HepG2 (cell line): ENCODE measurements at regions not wholly inside any gene's neighbourhood (a gene's known extent, or its start where the extent isn't known, plus 50 kb on each side); places are given as distances from the start of the nearest gene placed in this dataset.

Experiments used
- ATAC-seq: fragments of 200-7000 bp; cut with Tn5 transposase; 3 replicates; pipeline ENCODE4 v1.9.1; 2020; ENCODE audit warnings: mild to moderate bottlenecking, moderate library complexity
- BruUV-seq: library from RNA; stranded (reverse); fragments of 400-500 nt; replicated peaks from 2 replicates; lab custom pipeline; 2021; lab: Mats Ljungman, UMichigan
- CTCF ChIA-PET: fragments of 300-600 bp; formaldehyde crosslinking; extraction: SDS; loops from one replicate; lab custom pipeline; 2021; ENCODE audit warnings: low total read pairs, inconsistent platforms, low intra/inter-chr PET ratio; lab: Yijun Ruan, JAX
- POLR2A ChIA-PET: fragments of 350-600 bp; sonication (Branson Sonifier 250); formaldehyde crosslinking; loops from one replicate; lab custom pipeline; 2020; ENCODE audit warnings: antibody characterized with exemption, inconsistent platforms; lab: Yijun Ruan, JAX
- DNase-seq: peaks from one replicate; pipeline ENCODE4 v3.0.0-alpha.2; 2015; ENCODE audit warnings: low spot score
- FAIRE-seq: peaks from 3 replicates; lab custom pipeline; 2011; peaks lifted over from hg19 to GRCh38; lab: Jason Lieb, UNC
- H2AFZ ChIP-seq: one replicate; pipeline ENCODE4 v1.6.1; 2011; ENCODE audit warnings: low read length, inconsistent platforms
- H3K27ac ChIP-seq: fragments of 300-600 bp; 3 replicates; pipeline ENCODE4 v1.8.0; 2011; ENCODE audit warnings: mixed run types, mild to moderate bottlenecking, mixed read lengths, low read length, inconsistent platforms; ENCODE audit not compliant: insufficient read depth; ENCODE audit errors: extremely low read length
- H3K27me3 ChIP-seq, 2 experiments: fragments of 200-600 bp in 1 of 2; 2 replicates in 1 of 2; 3 replicates in 1 of 2; pipeline versions ENCODE4 v1.6.0 to v1.8.0; 2011; ENCODE audit warnings: low read length in 2 of 2, mild to moderate bottlenecking in 2 of 2, moderate library complexity in 2 of 2, inconsistent platforms in 1 of 2; ENCODE audit not compliant: insufficient read depth in 2 of 2, control insufficient read depth in 1 of 2
- H3K36me3 ChIP-seq, 2 experiments: fragments of 200-600 bp in 1 of 2; replicated peaks in 1 of 2; 2 replicates in 1 of 2; 3 replicates in 1 of 2; pipeline versions ENCODE4 v1.5.1 to v1.8.0; 2011; ENCODE audit warnings: low read length in 2 of 2, inconsistent platforms in 1 of 2; ENCODE audit not compliant: insufficient read depth in 2 of 2, control insufficient read depth in 1 of 2
- H3K4me1 ChIP-seq: 2 replicates; pipeline ENCODE4 v1.5.1; 2012; ENCODE audit warnings: low read length, inconsistent platforms; ENCODE audit not compliant: insufficient read depth
- H3K4me2 ChIP-seq: 2 replicates; pipeline ENCODE4 v1.6.0; 2011; ENCODE audit warnings: low read depth, low read length, inconsistent platforms
- H3K4me3 ChIP-seq, 3 experiments: fragments of 200-600 bp in 1 of 3; sonication (generic), shearing (Covaris generic) in 1 of 3; replicated peaks in 1 of 3; 2 replicates each; pipeline ENCODE4 v1.5.1; 2011 to 2016; ENCODE audit warnings: low read length in 3 of 3, inconsistent platforms in 2 of 3, low read depth in 2 of 3, mild to moderate bottlenecking in 2 of 3, control low read depth in 1 of 3, mixed read lengths in 1 of 3; ENCODE audit not compliant: insufficient read depth in 1 of 3
- H3K79me2 ChIP-seq: one replicate; pipeline ENCODE4 v1.6.1; 2011; ENCODE audit warnings: low read length, inconsistent platforms; ENCODE audit not compliant: insufficient read depth
- H3K9ac ChIP-seq: 2 replicates; pipeline ENCODE4 v1.6.0; 2011; ENCODE audit warnings: mild to moderate bottlenecking, low read depth, low read length, inconsistent platforms; ENCODE audit not compliant: insufficient read depth
- H3K9me3 ChIP-seq: 2 replicates; pipeline ENCODE4 v1.5.1; 2012; ENCODE audit warnings: mild to moderate bottlenecking, low read length
- H4K20me1 ChIP-seq: 2 replicates; pipeline ENCODE4 v1.6.0; 2011; ENCODE audit warnings: inconsistent platforms, mild to moderate bottlenecking, low read length, moderate library complexity; ENCODE audit not compliant: insufficient read depth
- NR2C2 ChIP-seq: sonication (generic); formaldehyde crosslinking; IDR thresholded peaks from 2 replicates; pipeline ENCODE4 v1.4.0; 2020; ENCODE audit warnings: missing genetic modification reagents, mild to moderate bottlenecking, moderate library complexity, borderline replicate concordance
- PAWR ChIP-seq: sonication (generic); formaldehyde crosslinking; IDR thresholded peaks from 2 replicates; pipeline ENCODE4 v1.4.0; 2020; ENCODE audit warnings: missing genetic modification reagents, mild to moderate bottlenecking, borderline replicate concordance
- RAD21 ChIP-seq: fragments of 450-650 bp; formaldehyde crosslinking; IDR thresholded peaks from 2 replicates; pipeline ENCODE4 v1.5.0; 2020; ENCODE audit warnings: mild to moderate bottlenecking
- SALL1 ChIP-seq: sonication (generic); formaldehyde crosslinking; IDR thresholded peaks from 2 replicates; pipeline ENCODE4 v1.8.0; 2022; ENCODE audit warnings: mild to moderate bottlenecking, missing genetic modification reagents
- SIX1 ChIP-seq: sonication (generic); formaldehyde crosslinking; IDR thresholded peaks from 2 replicates; pipeline ENCODE4 v1.4.0; 2020; ENCODE audit warnings: missing genetic modification reagents, borderline replicate concordance
- THYN1 ChIP-seq: sonication (generic); formaldehyde crosslinking; IDR thresholded peaks from 2 replicates; pipeline ENCODE4 v1.8.1; 2023; ENCODE audit warnings: low read depth, mild to moderate bottlenecking, moderate library complexity, missing genetic modification reagents, borderline replicate concordance
- ZNF34 ChIP-seq: sonication (generic); formaldehyde crosslinking; IDR thresholded peaks from 2 replicates; pipeline ENCODE4 v1.4.0; 2020; ENCODE audit warnings: mild to moderate bottlenecking, missing genetic modification reagents, borderline replicate concordance
- ZNF746 ChIP-seq: sonication (generic); formaldehyde crosslinking; IDR thresholded peaks from 2 replicates; pipeline ENCODE4 v1.8.0; 2022; ENCODE audit warnings: mild to moderate bottlenecking, missing genetic modification reagents
- WGBS: methylation state at CpG from one replicate; pipeline ENCODE4 v1.1.6; 2017; ENCODE audit warnings: low lambda C conversion rate; 5-methylcytosine and 5-hydroxymethylcytosine counted together
- in situ Hi-C: cut with HindIII; loops from 2 replicates; pipeline ENCODE4 v1.10.0; 2017; ENCODE audit warnings: low pct_unique_long_range_greater_than_20kb; ENCODE audit not compliant: extremely low pct_ligation_motif_present
- intact Hi-C: fragments of 100-400 bp; cut with micrococcal nuclease; formaldehyde crosslinking; loops from one replicate; pipeline ENCODE4 v1.10.0; 2022; ENCODE audit not compliant: unreplicated experiment
- TF ChIP-seq, protein P1 (sequence below): sonication (generic); formaldehyde crosslinking; IDR thresholded peaks from 2 replicates; pipeline ENCODE4 v1.9.0; 2022; ENCODE audit warnings: missing genetic modification reagents, mild to moderate bottlenecking, borderline replicate concordance
- TF ChIP-seq, protein P2 (sequence below): sonication (generic); formaldehyde crosslinking; IDR thresholded peaks from 2 replicates; pipeline ENCODE4 v1.4.0; 2020; ENCODE audit warnings: mild to moderate bottlenecking, missing genetic modification reagents

DNA sequence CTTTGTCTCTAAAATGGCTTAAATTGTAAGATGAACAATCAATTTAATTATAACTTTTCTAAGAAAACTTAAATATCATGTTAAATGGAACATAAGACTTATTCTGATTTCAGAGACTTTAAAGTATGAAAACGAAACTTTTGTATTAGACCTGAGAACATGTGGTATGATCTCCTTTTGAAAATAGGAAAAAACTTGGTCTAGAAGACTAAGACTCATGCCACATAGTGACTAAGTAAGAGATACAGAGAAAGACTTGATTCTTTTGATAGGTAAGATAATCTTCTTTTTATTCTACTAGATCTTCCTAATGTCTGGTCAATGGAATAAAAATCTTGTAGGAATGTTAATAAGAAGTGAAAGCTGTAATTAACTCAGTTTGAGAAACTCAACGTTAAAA lies 326.3 kb upstream of the GRIA3 start:
- CTCF ChIA-PET: no interaction called here
- Histone ChIP-seq H2AFZ (no peak overlapping the region), H3K27me3 (no peaks in the 10 kb centered on the region), H3K36me3 (no peaks in the 10 kb centered on the region)
- POLR2A ChIA-PET: no interaction called here
- no peak for ATAC-seq
- intact Hi-C loops: no loop called here
- 0% methylated on average over 2 of the region's 2 CpGs for WGBS
- no peak for TF ChIP-seq RAD21 (CRISPR knock-in tag)
- TF ChIP-seq SIX1 (CRISPR knock-in tag): no peak
- TF ChIP-seq, protein P1, sequence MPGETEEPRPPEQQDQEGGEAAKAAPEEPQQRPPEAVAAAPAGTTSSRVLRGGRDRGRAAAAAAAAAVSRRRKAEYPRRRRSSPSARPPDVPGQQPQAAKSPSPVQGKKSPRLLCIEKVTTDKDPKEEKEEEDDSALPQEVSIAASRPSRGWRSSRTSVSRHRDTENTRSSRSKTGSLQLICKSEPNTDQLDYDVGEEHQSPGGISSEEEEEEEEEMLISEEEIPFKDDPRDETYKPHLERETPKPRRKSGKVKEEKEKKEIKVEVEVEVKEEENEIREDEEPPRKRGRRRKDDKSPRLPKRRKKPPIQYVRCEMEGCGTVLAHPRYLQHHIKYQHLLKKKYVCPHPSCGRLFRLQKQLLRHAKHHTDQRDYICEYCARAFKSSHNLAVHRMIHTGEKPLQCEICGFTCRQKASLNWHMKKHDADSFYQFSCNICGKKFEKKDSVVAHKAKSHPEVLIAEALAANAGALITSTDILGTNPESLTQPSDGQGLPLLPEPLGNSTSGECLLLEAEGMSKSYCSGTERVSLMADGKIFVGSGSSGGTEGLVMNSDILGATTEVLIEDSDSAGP: no peak
- no peak for TF ChIP-seq ZNF34 (CRISPR knock-in tag)
- TF ChIP-seq SALL1 (CRISPR knock-in tag): no peak
- no peak for TF ChIP-seq ZNF746 (CRISPR knock-in tag)
- TF ChIP-seq NR2C2 (CRISPR knock-in tag): no peak
- TF ChIP-seq, protein P2, sequence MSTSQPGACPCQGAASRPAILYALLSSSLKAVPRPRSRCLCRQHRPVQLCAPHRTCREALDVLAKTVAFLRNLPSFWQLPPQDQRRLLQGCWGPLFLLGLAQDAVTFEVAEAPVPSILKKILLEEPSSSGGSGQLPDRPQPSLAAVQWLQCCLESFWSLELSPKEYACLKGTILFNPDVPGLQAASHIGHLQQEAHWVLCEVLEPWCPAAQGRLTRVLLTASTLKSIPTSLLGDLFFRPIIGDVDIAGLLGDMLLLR (CRISPR knock-in tag): no peak
- TF ChIP-seq THYN1 (CRISPR knock-in tag): no peak
- no peak for TF ChIP-seq PAWR (CRISPR knock-in tag)
- TF ChIP-seq, all 625 proteins: peak for 0
- no peak overlapping the region for H3K9ac ChIP-seq
- no peak overlapping the region for H3K27ac ChIP-seq
- in situ Hi-C loops: no loop called here
- BruUV-seq: no TSS peak
- H3K4me2 ChIP-seq: no peak overlapping the region
- H4K20me1 ChIP-seq: no peaks in the 10 kb centered on the region
- no peaks in the 10 kb centered on the region for H3K79me2 ChIP-seq
- no peak for FAIRE-seq
- no peak for DNase-seq
- no peaks in the 10 kb centered on the region for H3K9me3 ChIP-seq
- no peaks in the 10 kb centered on the region for H3K4me1 ChIP-seq
- H3K4me3 ChIP-seq: no peak overlapping the region
